ENCODE measurements at regions not wholly inside any gene's neighbourhood (a gene's known extent, or its start where the extent isn't known, plus 50 kb on each side); places are given as distances from the start of the nearest gene placed in this dataset.

DNA sequence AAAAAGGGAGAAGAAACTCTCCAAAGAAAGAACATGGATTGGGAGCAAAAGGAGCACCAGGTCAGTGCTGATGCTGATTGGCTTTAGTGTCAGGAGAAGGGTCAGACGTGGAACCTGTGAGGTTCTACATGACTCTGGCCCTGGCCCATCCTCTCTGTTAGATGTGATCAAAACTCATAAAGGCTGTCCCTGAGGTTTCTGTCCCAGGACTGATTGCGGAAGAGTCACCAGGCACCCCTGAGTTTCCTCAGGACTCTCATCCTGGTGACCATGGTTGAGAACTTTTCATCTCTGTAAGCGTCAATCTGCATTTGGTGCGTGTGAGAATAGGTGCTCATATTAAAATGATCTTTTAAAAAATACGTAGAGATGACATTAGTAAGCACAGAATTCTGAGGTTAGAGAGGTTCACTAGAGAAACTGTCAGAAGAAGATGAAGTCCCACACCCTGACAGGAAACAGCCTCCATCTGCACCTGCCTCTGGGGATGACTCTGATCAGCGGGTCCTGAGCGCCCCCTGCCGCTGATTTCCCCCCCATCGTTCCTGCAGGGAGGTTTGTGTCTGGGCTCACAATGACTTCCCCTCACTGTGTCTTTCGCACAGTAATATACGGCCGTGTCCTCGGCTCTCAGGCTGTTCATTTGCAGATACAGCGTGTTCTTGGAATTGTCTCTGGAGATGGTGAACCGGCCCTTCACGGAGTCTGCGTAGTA lies 741.8 kb downstream of the TMEM121 start:
- H3K79me2 ChIP-seq (ENCODE audit: control insufficient read depth, insufficient read depth, low read length) = no peaks in the 10 kb centered on the region
- no peak overlapping the region for H3K4me2 ChIP-seq (ENCODE audit: insufficient read depth, low read length)
- dilution Hi-C loops (cut with MboI; ENCODE audit: extremely low pct_ligation_motif_present, low sequenced_read_pairs) (no loop called here), intact Hi-C loops (cut with micrococcal nuclease) (no loop called here)
- ChIA-PET CTCF (no interaction called here), POLR2A (no interaction called here)
- no peak overlapping the region for H3K9ac ChIP-seq (replicated peaks; ENCODE audit: extremely low read depth, insufficient read depth, low read length)
- H3K36me3 ChIP-seq (ENCODE audit: control insufficient read depth in 2 of 2, extremely low read depth in 1 of 2, insufficient read depth in 2 of 2, low read length in 2 of 2) = no peaks in the 10 kb centered on the region
- TF ChIP-seq POLR2A (IDR thresholded peaks at IDR 0.05; ENCODE audit: low read depth, low read length) = no peak
- no peaks in the 10 kb centered on the region for H3K9me1 ChIP-seq (replicated peaks; ENCODE audit: control insufficient read depth, extremely low read depth, insufficient read depth, low read length)
- no peak overlapping the region for H3K27ac ChIP-seq (ENCODE audit: insufficient read depth, low read depth, low read length)
- no TSS peak for BruUV-seq (replicated peaks)
- FAIRE-seq = no peak
- DNase-seq (ENCODE audit: low read depth, low spot score) = no peak
- H3K27me3 ChIP-seq (ENCODE audit: control insufficient read depth in 2 of 2, insufficient read depth in 2 of 2, low read length in 2 of 2) = no peaks in the 10 kb centered on the region
- peaks cover 5% of the 10 kb centered on the region for H3K9me3 ChIP-seq (replicated peaks; ENCODE audit: control insufficient read depth, insufficient read depth, low read length)
- H4K20me1 ChIP-seq (replicated peaks; ENCODE audit: control insufficient read depth, extremely low read depth, insufficient read depth, low read length) = no peaks in the 10 kb centered on the region
- no peak overlapping the region for H2AFZ ChIP-seq (ENCODE audit: low read depth, low read length)
- H3K4me1 ChIP-seq (ENCODE audit: control insufficient read depth, extremely low read depth, insufficient read depth, low read length) = no peaks in the 10 kb centered on the region
- H3K4me3 ChIP-seq (replicated peaks in 1 of 3; ENCODE audit: insufficient read depth in 1 of 3, low read depth in 1 of 3, low read length in 3 of 3) = no peak overlapping the region

DNA sequence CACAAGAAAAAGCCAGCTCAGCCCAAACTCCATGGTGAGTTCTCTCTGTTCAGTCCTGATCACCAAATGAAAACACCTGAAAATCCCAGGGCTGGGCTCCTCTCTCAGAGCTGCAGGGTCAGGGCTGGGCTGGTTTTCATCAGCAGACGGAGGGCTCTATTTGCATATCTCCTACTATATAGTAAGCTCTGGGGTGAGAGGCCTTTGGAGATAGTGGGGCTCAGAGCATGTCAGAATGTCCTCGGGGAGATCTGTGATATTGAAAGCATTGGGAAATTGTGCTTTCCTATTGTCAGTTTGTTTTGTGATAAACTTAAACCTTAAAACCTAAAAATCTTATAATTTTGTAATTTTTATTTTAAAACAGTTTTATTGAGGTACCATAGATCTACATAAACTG lies 742.6 kb downstream of the TMEM121 start:
- Histone ChIP-seq H3K4me3 (replicated peaks in 1 of 3; ENCODE audit: insufficient read depth in 1 of 3, low read depth in 1 of 3, low read length in 3 of 3) (no peak overlapping the region), H2AFZ (ENCODE audit: low read depth, low read length) (no peak overlapping the region), H3K36me3 (ENCODE audit: control insufficient read depth in 2 of 2, extremely low read depth in 1 of 2, insufficient read depth in 2 of 2, low read length in 2 of 2) (no peaks in the 10 kb centered on the region), H3K9me3 (replicated peaks; ENCODE audit: control insufficient read depth, insufficient read depth, low read length) (peaks cover 5% of the 10 kb centered on the region), H4K20me1 (replicated peaks; ENCODE audit: control insufficient read depth, extremely low read depth, insufficient read depth, low read length) (no peaks in the 10 kb centered on the region), H3K27ac (ENCODE audit: insufficient read depth, low read depth, low read length) (no peak overlapping the region), H3K9me1 (replicated peaks; ENCODE audit: control insufficient read depth, extremely low read depth, insufficient read depth, low read length) (no peaks in the 10 kb centered on the region), H3K4me1 (ENCODE audit: control insufficient read depth, extremely low read depth, insufficient read depth, low read length) (no peaks in the 10 kb centered on the region), H3K4me2 (ENCODE audit: insufficient read depth, low read length) (no peak overlapping the region), H3K9ac (replicated peaks; ENCODE audit: extremely low read depth, insufficient read depth, low read length) (no peak overlapping the region), H3K79me2 (ENCODE audit: control insufficient read depth, insufficient read depth, low read length) (no peaks in the 10 kb centered on the region), H3K27me3 (ENCODE audit: control insufficient read depth in 2 of 2, insufficient read depth in 2 of 2, low read length in 2 of 2) (no peaks in the 10 kb centered on the region)
- FAIRE-seq (no peak), DNase-seq (ENCODE audit: low read depth, low spot score) (no peak)
- dilution Hi-C loops (cut with MboI; ENCODE audit: extremely low pct_ligation_motif_present, low sequenced_read_pairs) (no loop called here), intact Hi-C loops (cut with micrococcal nuclease) (no loop called here)
- BruUV-seq (replicated peaks) = no TSS peak
- TF ChIP-seq MYC (IDR thresholded peaks at IDR 0.05; ENCODE audit: low read depth, low read length) (no peak), EZH2 (IDR thresholded peaks at IDR 0.05; ENCODE audit: borderline replicate concordance, low read depth, low read length, severe bottlenecking) (no peak), JUN (IDR thresholded peaks at IDR 0.05; ENCODE audit: borderline replicate concordance, insufficient read depth, insufficient read length, low read depth) (no peak), POLR2A (IDR thresholded peaks at IDR 0.05; ENCODE audit: low read depth, low read length) (no peak), GATA2 (IDR thresholded peaks at IDR 0.05; ENCODE audit: insufficient read depth, insufficient read length, low read depth, low read length) (no peak), FOS (IDR thresholded peaks at IDR 0.05; ENCODE audit: borderline replicate concordance, insufficient read depth, low read length) (no peak), POLR2AphosphoS5 (IDR thresholded peaks at IDR 0.05; ENCODE audit: insufficient read depth, low read depth, low read length) (no peak)
- TF ChIP-seq, protein P1, sequence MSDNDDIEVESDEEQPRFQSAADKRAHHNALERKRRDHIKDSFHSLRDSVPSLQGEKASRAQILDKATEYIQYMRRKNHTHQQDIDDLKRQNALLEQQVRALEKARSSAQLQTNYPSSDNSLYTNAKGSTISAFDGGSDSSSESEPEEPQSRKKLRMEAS (IDR thresholded peaks at IDR 0.05; ENCODE audit: insufficient read depth, insufficient read length) = no peak
- TF ChIP-seq, protein P2, sequence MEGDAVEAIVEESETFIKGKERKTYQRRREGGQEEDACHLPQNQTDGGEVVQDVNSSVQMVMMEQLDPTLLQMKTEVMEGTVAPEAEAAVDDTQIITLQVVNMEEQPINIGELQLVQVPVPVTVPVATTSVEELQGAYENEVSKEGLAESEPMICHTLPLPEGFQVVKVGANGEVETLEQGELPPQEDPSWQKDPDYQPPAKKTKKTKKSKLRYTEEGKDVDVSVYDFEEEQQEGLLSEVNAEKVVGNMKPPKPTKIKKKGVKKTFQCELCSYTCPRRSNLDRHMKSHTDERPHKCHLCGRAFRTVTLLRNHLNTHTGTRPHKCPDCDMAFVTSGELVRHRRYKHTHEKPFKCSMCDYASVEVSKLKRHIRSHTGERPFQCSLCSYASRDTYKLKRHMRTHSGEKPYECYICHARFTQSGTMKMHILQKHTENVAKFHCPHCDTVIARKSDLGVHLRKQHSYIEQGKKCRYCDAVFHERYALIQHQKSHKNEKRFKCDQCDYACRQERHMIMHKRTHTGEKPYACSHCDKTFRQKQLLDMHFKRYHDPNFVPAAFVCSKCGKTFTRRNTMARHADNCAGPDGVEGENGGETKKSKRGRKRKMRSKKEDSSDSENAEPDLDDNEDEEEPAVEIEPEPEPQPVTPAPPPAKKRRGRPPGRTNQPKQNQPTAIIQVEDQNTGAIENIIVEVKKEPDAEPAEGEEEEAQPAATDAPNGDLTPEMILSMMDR (IDR thresholded peaks at IDR 0.05; ENCODE audit: extremely low read depth in 1 of 2, insufficient read depth in 1 of 2, low read depth in 1 of 2, low read length in 2 of 2) = no peak
- ChIA-PET POLR2A (no interaction called here), CTCF (no interaction called here)

Measured in endothelial cell of umbilical vein (primary cell).